GM12892 (cell line): ENCODE measurements at regions not wholly inside any gene's neighbourhood (a gene's known extent, or its start where the extent isn't known, plus 50 kb on each side); places are given as distances from the start of the nearest gene placed in this dataset.

Experiments used
- POLR2A ChIP-seq: IDR thresholded peaks from 2 replicates; pipeline ENCODE4 v1.6.1; 2011; ENCODE audit warnings: low read depth, low read length, control low read depth
- POLR2AphosphoS5 ChIP-seq: IDR thresholded peaks from 2 replicates; pipeline ENCODE4 v1.6.1; 2011; ENCODE audit warnings: low read depth, low read length, control low read depth
- TAF1 ChIP-seq: IDR thresholded peaks from 2 replicates; pipeline ENCODE4 v1.6.1; 2011; ENCODE audit warnings: low read depth, mild to moderate bottlenecking, control low read depth, low read length, borderline replicate concordance

GRCh38 chr2:128604045-128604444 lies 285.4 kb upstream of the HS6ST1 start:
- TF ChIP-seq TAF1 (no peak), POLR2A (no peak), POLR2AphosphoS5 (no peak)
